Neural cell (in vitro differentiated cells): ENCODE measurements at regions not wholly inside any gene's neighbourhood (a gene's known extent, or its start where the extent isn't known, plus 50 kb on each side); places are given as distances from the start of the nearest gene placed in this dataset.

Source experiments
- H2AFZ ChIP-seq: fragments of 200-600, 300-800 bp; sonication (generic), shearing (Covaris generic); 2 replicates; pipeline ENCODE4 v1.6.0; 2014; ENCODE audit warnings: low read depth, mild to moderate bottlenecking, antibody characterized with exemption, low read length, moderate library complexity
- H3F3A ChIP-seq: fragments of 200-600 bp; shearing (Covaris generic); 2 replicates; pipeline ENCODE4 v1.6.1; 2016; ENCODE audit warnings: mild to moderate bottlenecking, moderate library complexity, mixed read lengths, antibody characterized with exemption, low read length; ENCODE audit not compliant: insufficient read depth, poor library complexity, severe bottlenecking
- H3K27ac ChIP-seq: fragments of 200-600, 300-800 bp; sonication (generic), shearing (Covaris generic); 2 replicates; pipeline ENCODE4 v1.5.1; 2014; ENCODE audit warnings: mild to moderate bottlenecking, low read length, moderate library complexity
- H3K27me3 ChIP-seq: fragments of 300-800, 200-600 bp; sonication (generic), shearing (Covaris generic); 2 replicates; pipeline ENCODE4 v1.6.0; 2014; ENCODE audit warnings: mild to moderate bottlenecking, low read depth, low read length, moderate library complexity; ENCODE audit not compliant: insufficient read depth
- H3K36me3 ChIP-seq: fragments of 300-800, 200-600 bp; sonication (generic), shearing (Covaris generic); 2 replicates; pipeline ENCODE4 v1.5.1; 2014; ENCODE audit warnings: mild to moderate bottlenecking, antibody characterized with exemption, low read length, moderate library complexity; ENCODE audit not compliant: insufficient read depth
- H3K4me2 ChIP-seq: fragments of 300-800, 200-600 bp; sonication (generic), shearing (Covaris generic); 2 replicates; pipeline ENCODE4 v1.6.0; 2014; ENCODE audit warnings: mild to moderate bottlenecking, low read length
- H3K4me3 ChIP-seq: fragments of 300-800, 200-600 bp; sonication (generic), shearing (Covaris generic); 2 replicates; pipeline ENCODE4 v1.5.1; 2014; ENCODE audit warnings: mild to moderate bottlenecking, low read length, moderate library complexity
- H3K79me2 ChIP-seq: fragments of 200-600 bp; shearing (Covaris generic); replicated peaks from 2 replicates; pipeline ENCODE4 v1.6.0; 2014; ENCODE audit warnings: mild to moderate bottlenecking, low read length, moderate library complexity; ENCODE audit not compliant: insufficient read depth
- H3K9ac ChIP-seq: fragments of 300-800, 200-600 bp; sonication (generic), shearing (Covaris generic); 2 replicates; pipeline ENCODE4 v1.6.1; 2016; ENCODE audit warnings: mild to moderate bottlenecking, low read length, mixed read lengths
- H3K9me2 ChIP-seq: fragments of 200-600 bp; shearing (Covaris generic); 2 replicates; pipeline ENCODE4 v1.6.1; 2016; ENCODE audit warnings: mild to moderate bottlenecking, low read length, mixed read lengths; ENCODE audit not compliant: insufficient read depth
- H3K9me3 ChIP-seq: fragments of 200-600, 300-800 bp; sonication (generic), shearing (Covaris generic); 2 replicates; pipeline ENCODE4 v1.6.1; 2016; ENCODE audit warnings: mild to moderate bottlenecking, mixed run types, low read length, moderate library complexity, mixed read lengths
- H4K20me1 ChIP-seq: fragments of 200-600 bp; shearing (Covaris generic); 2 replicates; pipeline ENCODE4 v1.6.1; 2016; ENCODE audit warnings: mild to moderate bottlenecking, mixed run types; ENCODE audit not compliant: insufficient read depth
- CTCF ChIP-seq: fragments of 450-650 bp; IDR thresholded peaks from 2 replicates; pipeline ENCODE4 v1.5.1; 2014; ENCODE audit warnings: antibody characterized with exemption, mild to moderate bottlenecking, moderate library complexity; ENCODE audit not compliant: poor library complexity, severe bottlenecking
- EP300 ChIP-seq: fragments of 450-650 bp; conservative IDR thresholded peaks from 2 replicates; pipeline ENCODE4 v1.6.1; 2014; ENCODE audit warnings: antibody characterized with exemption, mild to moderate bottlenecking, moderate library complexity; ENCODE audit not compliant: poor library complexity, severe bottlenecking
- EZH2 ChIP-seq: fragments of 200-600, 300-800 bp; shearing (Covaris generic), sonication (generic); IDR thresholded peaks from 2 replicates; pipeline ENCODE4 v1.6.1; 2014; ENCODE audit warnings: antibody characterized with exemption, low read length, borderline replicate concordance, mild to moderate bottlenecking; ENCODE audit not compliant: insufficient read depth, poor library complexity, severe bottlenecking
- MXI1 ChIP-seq: fragments of 450-650 bp; conservative IDR thresholded peaks from 2 replicates; pipeline ENCODE4 v1.6.1; 2014; ENCODE audit warnings: antibody characterized with exemption, mild to moderate bottlenecking; ENCODE audit not compliant: poor library complexity, severe bottlenecking
- POLR2AphosphoS5 ChIP-seq: IDR thresholded peaks from 2 replicates; pipeline ENCODE4 v1.6.1; 2012
- RAD21 ChIP-seq: fragments of 450-650 bp; conservative IDR thresholded peaks from 2 replicates; pipeline ENCODE4 v1.6.1; 2014; ENCODE audit warnings: antibody characterized with exemption, mild to moderate bottlenecking, moderate library complexity
- REST ChIP-seq: IDR thresholded peaks from 2 replicates; pipeline ENCODE4 v1.6.1; 2012; ENCODE audit warnings: borderline replicate concordance
- SMC3 ChIP-seq: fragments of 450-650 bp; conservative IDR thresholded peaks from 2 replicates; pipeline ENCODE4 v1.6.1; 2014; ENCODE audit warnings: antibody characterized with exemption, mild to moderate bottlenecking, moderate library complexity; ENCODE audit not compliant: poor library complexity
- TAF1 ChIP-seq: IDR thresholded peaks from 2 replicates; pipeline ENCODE4 v1.6.1; 2012; ENCODE audit warnings: low read depth

- no peak for TF ChIP-seq TAF1
- no peak for TF ChIP-seq EP300
- TF ChIP-seq SMC3, result no peak
- TF ChIP-seq POLR2AphosphoS5, result no peak
- no peak for TF ChIP-seq CTCF
- no peak for TF ChIP-seq REST
- no peak for TF ChIP-seq EZH2
- TF ChIP-seq RAD21, result no peak
- no peak for TF ChIP-seq MXI1
- H3K27me3 ChIP-seq, result no peaks in the 10 kb centered on the region
- H4K20me1 ChIP-seq, result no peaks in the 10 kb centered on the region
- no peaks in the 10 kb centered on the region for H3K79me2 ChIP-seq
- no peak overlapping the region for H3K9ac ChIP-seq
- H3K9me2 ChIP-seq, result no peaks in the 10 kb centered on the region
- H3K4me2 ChIP-seq, result no peak overlapping the region
- H3F3A ChIP-seq, result no peaks in the 10 kb centered on the region
- no peak overlapping the region for H3K4me3 ChIP-seq
- H2AFZ ChIP-seq, result no peak overlapping the region
- no peak overlapping the region for H3K27ac ChIP-seq
- H3K36me3 ChIP-seq, result no peaks in the 10 kb centered on the region
- no peaks in the 10 kb centered on the region for H3K9me3 ChIP-seq
These were observed 923.6 kb downstream of the TUSC7 start for GRCh38 chr3:117633207-117633606.

DNA sequence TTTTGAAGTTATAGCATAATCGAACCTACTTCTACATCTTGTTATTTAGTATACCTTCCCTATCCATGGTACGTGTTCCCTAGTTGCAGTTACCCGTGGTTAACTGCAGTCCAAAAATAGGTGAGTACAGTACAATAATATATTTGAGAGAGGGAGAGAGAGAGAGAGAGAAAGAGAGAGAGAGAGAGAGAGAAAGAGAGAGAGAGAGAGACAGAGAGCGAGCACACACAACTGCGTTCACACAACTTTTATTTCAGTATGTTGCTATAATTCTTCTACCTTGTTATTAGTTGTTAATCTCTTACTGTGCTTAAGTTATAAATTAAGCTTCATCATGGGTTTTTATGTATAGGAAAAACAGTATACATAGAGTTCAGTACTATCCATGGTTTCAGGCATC lies 928.1 kb downstream of the TUSC7 start:
- no peak overlapping the region for H3K27ac ChIP-seq
- no peak for TF ChIP-seq EZH2
- no peak for TF ChIP-seq REST
- no peak for TF ChIP-seq SMC3
- TF ChIP-seq POLR2AphosphoS5, result no peak
- TF ChIP-seq CTCF, result no peak
- TF ChIP-seq TAF1, result no peak
- TF ChIP-seq EP300, result no peak
- TF ChIP-seq RAD21, result no peak
- no peak for TF ChIP-seq MXI1
- no peaks in the 10 kb centered on the region for H4K20me1 ChIP-seq
- no peak overlapping the region for H3K9ac ChIP-seq
- H3K4me2 ChIP-seq, result no peak overlapping the region
- no peaks in the 10 kb centered on the region for H3K79me2 ChIP-seq
- H3K4me3 ChIP-seq, result no peak overlapping the region
- H3F3A ChIP-seq, result no peaks in the 10 kb centered on the region
- no peaks in the 10 kb centered on the region for H3K36me3 ChIP-seq
- H2AFZ ChIP-seq, result no peak overlapping the region
- H3K9me2 ChIP-seq, result no peaks in the 10 kb centered on the region
- no peaks in the 10 kb centered on the region for H3K9me3 ChIP-seq
- H3K27me3 ChIP-seq, result no peaks in the 10 kb centered on the region
